Panc1 (cell line): ENCODE measurements at regions not wholly inside any gene's neighbourhood (a gene's known extent, or its start where the extent isn't known, plus 50 kb on each side); places are given as distances from the start of the nearest gene placed in this dataset.

Experiments used
- ATAC-seq: fragments of 200-7000 bp; cut with Tn5 transposase; 2 replicates; pipeline ENCODE4 v1.9.1; 2020; ENCODE audit warnings: mild to moderate bottlenecking, moderate library complexity
- BruUV-seq: library from RNA; stranded (reverse); fragments of 400-500 nt; replicated peaks from 2 replicates; lab custom pipeline; 2021; lab: Mats Ljungman, UMichigan
- CTCF ChIA-PET: fragments of 300-600 bp; sonication (Branson Sonifier 250); formaldehyde crosslinking; loops from one replicate; lab custom pipeline; 2022; ENCODE audit warnings: antibody characterized with exemption; lab: Charles Lee
- POLR2A ChIA-PET: fragments of 300-600 bp; sonication (Branson Sonifier 250); formaldehyde crosslinking; loops from one replicate; lab custom pipeline; 2022; ENCODE audit warnings: antibody characterized with exemption; lab: Charles Lee
- DNase-seq: peaks from one replicate; pipeline ENCODE4 v3.0.0-alpha.2; 2010; ENCODE audit warnings: low read depth, low spot score
- H3K27ac ChIP-seq: 2 replicates; pipeline ENCODE4 v1.5.1; 2011; ENCODE audit warnings: mild to moderate bottlenecking, low read length, inconsistent platforms
- H3K27me3 ChIP-seq: fragments of 200-500 bp; sonication (Bioruptor generic); 2 replicates; pipeline ENCODE4 v1.6.0; 2014; ENCODE audit warnings: low read length, inconsistent platforms; ENCODE audit not compliant: control insufficient read depth, insufficient read depth
- H3K36me3 ChIP-seq: fragments of 200-500 bp; sonication (Bioruptor generic); 2 replicates; pipeline ENCODE4 v1.5.1; 2014; ENCODE audit warnings: inconsistent platforms, mild to moderate bottlenecking, low read length, moderate library complexity; ENCODE audit not compliant: control insufficient read depth, insufficient read depth
- H3K4me1 ChIP-seq: 2 replicates; pipeline ENCODE4 v1.5.1; 2011; ENCODE audit warnings: inconsistent platforms, mild to moderate bottlenecking, low read length, moderate library complexity; ENCODE audit not compliant: control insufficient read depth, insufficient read depth
- H3K4me3 ChIP-seq, 2 experiments: 2 replicates each; pipeline ENCODE4 v1.5.1; 2011 to 2012; ENCODE audit warnings: low read depth in 2 of 2, low read length in 2 of 2, mild to moderate bottlenecking in 2 of 2, inconsistent platforms in 1 of 2, moderate library complexity in 1 of 2
- H3K9me3 ChIP-seq: fragments of 200-500 bp; sonication (Bioruptor generic); 2 replicates; pipeline ENCODE4 v1.5.1; 2014; ENCODE audit warnings: low read depth, mild to moderate bottlenecking, inconsistent platforms, low read length, moderate library complexity; ENCODE audit not compliant: control insufficient read depth, insufficient read depth
- POLR2AphosphoS5 ChIP-seq: IDR thresholded peaks from 2 replicates; pipeline ENCODE4 v1.6.1; 2012; ENCODE audit warnings: mild to moderate bottlenecking, low read depth, low read length, moderate library complexity
- SIN3A ChIP-seq: IDR thresholded peaks from 2 replicates; pipeline ENCODE4 v1.6.1; 2012; ENCODE audit warnings: low read depth, mild to moderate bottlenecking, low read length, moderate library complexity, borderline replicate concordance; ENCODE audit not compliant: insufficient read depth
- TCF7L2 ChIP-seq: IDR thresholded peaks from 2 replicates; pipeline ENCODE4 v1.6.1; 2011; ENCODE audit warnings: mild to moderate bottlenecking, low read depth, low read length, inconsistent platforms
- in situ Hi-C: cut with HindIII; loops from 2 replicates; pipeline ENCODE4 v1.10.0; 2016; ENCODE audit warnings: low sequenced_read_pairs, low pct_unique_long_range_greater_than_20kb
- intact Hi-C: fragments of 100-400 bp; cut with micrococcal nuclease; formaldehyde crosslinking; loops from one replicate; pipeline ENCODE4 v1.10.0; 2022; ENCODE audit not compliant: unreplicated experiment
- TF ChIP-seq, protein P1 (sequence below): fragments of 450-650 bp; IDR thresholded peaks from 2 replicates; pipeline ENCODE4 v1.5.1; 2017; ENCODE audit warnings: mild to moderate bottlenecking
- TF ChIP-seq, protein P2 (sequence below), 2 experiments: IDR thresholded peaks; 2 replicates each; pipeline ENCODE4 v1.6.1; 2011 to 2012; ENCODE audit warnings: low read depth in 2 of 2, control low read depth in 1 of 2, low read length in 1 of 2, mild to moderate bottlenecking in 1 of 2, moderate library complexity in 1 of 2; ENCODE audit not compliant: insufficient read depth in 1 of 2

DNA sequence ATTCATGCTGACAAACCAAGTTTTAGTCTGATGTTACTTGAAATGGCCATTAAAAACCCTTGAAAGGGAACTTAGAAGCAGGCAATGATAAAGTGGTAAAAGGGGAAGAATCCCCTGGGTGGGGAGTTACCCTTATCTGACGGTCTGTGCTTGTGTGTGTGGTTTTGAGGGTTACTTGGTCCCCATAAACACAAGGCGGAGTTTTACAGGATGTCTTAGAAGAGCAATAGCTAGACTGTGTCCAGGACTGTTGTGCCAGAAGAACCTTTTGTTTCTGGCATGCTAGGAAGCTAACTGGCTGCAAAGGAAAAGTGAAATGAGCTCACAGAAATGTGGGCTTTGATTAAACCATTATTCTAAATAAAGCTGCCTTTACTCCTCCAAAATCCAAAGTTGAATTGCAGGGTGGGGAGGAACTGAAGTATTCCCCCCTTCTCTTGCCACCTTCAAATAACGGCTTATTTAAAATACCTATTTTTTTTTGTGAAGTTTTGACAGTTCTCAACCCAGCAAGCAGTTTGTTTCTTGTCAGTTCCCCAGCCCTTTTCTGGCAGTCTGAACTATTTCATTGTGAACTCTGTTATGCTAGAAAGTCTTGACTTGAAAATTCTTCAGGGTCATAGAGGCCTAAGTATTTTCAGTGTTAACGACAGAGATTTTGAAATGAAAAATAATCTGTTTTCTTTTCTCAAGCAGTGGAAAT is 443.5 kb downstream of the OTOL1 start:
- BruUV-seq = no TSS peak
- ChIA-PET CTCF (no interaction called here), POLR2A (no interaction called here)
- no peak for DNase-seq
- intact Hi-C loops = no loop called here
- Histone ChIP-seq H3K4me1 (no peaks in the 10 kb centered on the region), H3K27ac (no peak overlapping the region), H3K4me3 (no peak overlapping the region), H3K27me3 (no peaks in the 10 kb centered on the region), H3K36me3 (no peaks in the 10 kb centered on the region), H3K9me3 (no peaks in the 10 kb centered on the region)
- no peak for TF ChIP-seq SIN3A
- TF ChIP-seq TCF7L2 = no peak
- TF ChIP-seq, protein P1, sequence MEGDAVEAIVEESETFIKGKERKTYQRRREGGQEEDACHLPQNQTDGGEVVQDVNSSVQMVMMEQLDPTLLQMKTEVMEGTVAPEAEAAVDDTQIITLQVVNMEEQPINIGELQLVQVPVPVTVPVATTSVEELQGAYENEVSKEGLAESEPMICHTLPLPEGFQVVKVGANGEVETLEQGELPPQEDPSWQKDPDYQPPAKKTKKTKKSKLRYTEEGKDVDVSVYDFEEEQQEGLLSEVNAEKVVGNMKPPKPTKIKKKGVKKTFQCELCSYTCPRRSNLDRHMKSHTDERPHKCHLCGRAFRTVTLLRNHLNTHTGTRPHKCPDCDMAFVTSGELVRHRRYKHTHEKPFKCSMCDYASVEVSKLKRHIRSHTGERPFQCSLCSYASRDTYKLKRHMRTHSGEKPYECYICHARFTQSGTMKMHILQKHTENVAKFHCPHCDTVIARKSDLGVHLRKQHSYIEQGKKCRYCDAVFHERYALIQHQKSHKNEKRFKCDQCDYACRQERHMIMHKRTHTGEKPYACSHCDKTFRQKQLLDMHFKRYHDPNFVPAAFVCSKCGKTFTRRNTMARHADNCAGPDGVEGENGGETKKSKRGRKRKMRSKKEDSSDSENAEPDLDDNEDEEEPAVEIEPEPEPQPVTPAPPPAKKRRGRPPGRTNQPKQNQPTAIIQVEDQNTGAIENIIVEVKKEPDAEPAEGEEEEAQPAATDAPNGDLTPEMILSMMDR = no peak
- no peak for TF ChIP-seq POLR2AphosphoS5
- TF ChIP-seq, protein P2, sequence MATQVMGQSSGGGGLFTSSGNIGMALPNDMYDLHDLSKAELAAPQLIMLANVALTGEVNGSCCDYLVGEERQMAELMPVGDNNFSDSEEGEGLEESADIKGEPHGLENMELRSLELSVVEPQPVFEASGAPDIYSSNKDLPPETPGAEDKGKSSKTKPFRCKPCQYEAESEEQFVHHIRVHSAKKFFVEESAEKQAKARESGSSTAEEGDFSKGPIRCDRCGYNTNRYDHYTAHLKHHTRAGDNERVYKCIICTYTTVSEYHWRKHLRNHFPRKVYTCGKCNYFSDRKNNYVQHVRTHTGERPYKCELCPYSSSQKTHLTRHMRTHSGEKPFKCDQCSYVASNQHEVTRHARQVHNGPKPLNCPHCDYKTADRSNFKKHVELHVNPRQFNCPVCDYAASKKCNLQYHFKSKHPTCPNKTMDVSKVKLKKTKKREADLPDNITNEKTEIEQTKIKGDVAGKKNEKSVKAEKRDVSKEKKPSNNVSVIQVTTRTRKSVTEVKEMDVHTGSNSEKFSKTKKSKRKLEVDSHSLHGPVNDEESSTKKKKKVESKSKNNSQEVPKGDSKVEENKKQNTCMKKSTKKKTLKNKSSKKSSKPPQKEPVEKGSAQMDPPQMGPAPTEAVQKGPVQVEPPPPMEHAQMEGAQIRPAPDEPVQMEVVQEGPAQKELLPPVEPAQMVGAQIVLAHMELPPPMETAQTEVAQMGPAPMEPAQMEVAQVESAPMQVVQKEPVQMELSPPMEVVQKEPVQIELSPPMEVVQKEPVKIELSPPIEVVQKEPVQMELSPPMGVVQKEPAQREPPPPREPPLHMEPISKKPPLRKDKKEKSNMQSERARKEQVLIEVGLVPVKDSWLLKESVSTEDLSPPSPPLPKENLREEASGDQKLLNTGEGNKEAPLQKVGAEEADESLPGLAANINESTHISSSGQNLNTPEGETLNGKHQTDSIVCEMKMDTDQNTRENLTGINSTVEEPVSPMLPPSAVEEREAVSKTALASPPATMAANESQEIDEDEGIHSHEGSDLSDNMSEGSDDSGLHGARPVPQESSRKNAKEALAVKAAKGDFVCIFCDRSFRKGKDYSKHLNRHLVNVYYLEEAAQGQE (IDR thresholded peaks at IDR 0.05; ENCODE audit: insufficient read depth in 1 of 2, low read depth in 2 of 2, low read length in 1 of 2) = no peak
- in situ Hi-C loops = no loop called here
- no peak for ATAC-seq

DNA sequence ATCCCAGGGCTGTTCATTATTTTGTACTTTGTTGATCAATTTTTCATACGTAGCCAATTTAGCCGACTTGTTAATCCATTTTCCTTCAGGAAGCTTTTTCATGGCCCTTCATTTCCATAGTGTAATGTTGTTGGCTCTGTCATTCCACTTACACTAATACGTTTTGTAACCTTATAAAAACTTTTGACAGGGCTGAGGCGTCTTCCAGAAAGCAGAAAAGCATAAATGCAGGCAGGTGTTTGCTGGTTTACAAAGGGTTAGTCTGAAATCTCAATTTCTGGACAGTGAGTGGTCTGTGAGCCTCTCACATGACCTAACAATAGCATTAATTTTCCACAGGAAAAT is 444.0 kb downstream of the OTOL1 start:
- DNase-seq (no peak), ATAC-seq (no peak)
- Histone ChIP-seq H3K27ac (no peak overlapping the region), H3K4me3 (no peak overlapping the region), H3K9me3 (no peaks in the 10 kb centered on the region), H3K36me3 (no peaks in the 10 kb centered on the region), H3K27me3 (no peaks in the 10 kb centered on the region), H3K4me1 (no peaks in the 10 kb centered on the region)
- intact Hi-C loops (no loop called here), in situ Hi-C loops (no loop called here)
- ChIA-PET CTCF (no interaction called here), POLR2A (no interaction called here)
- no TSS peak for BruUV-seq
- TF ChIP-seq POLR2AphosphoS5 (no peak), TCF7L2 (no peak), SIN3A (no peak)
- TF ChIP-seq, protein P1 = no peak
- TF ChIP-seq, protein P2 (IDR thresholded peaks at IDR 0.05; ENCODE audit: insufficient read depth in 1 of 2, low read depth in 2 of 2, low read length in 1 of 2) = no peak
